DMS114 treated with DMSO at 0.1 percent for 48 hours (cell line): ENCODE measurements at regions not wholly inside any gene's neighbourhood (a gene's known extent, or its start where the extent isn't known, plus 50 kb on each side); places are given as distances from the start of the nearest gene placed in this dataset.
"Not testable (repeated sequence)": the region's sequence is repeated elsewhere in the genome, so short reads cannot be mapped to it uniquely, and the experiment has no call there.

Experiments
- DNase-seq: peaks from one replicate; lab custom pipeline; 2025; ENCODE audit not compliant: unreplicated experiment; lab: John Stamatoyannopoulos, UW

GRCh38 chr3:81995329-81995728 lies 233.9 kb upstream of the GBE1 start:
- no peak for DNase-seq

DNA sequence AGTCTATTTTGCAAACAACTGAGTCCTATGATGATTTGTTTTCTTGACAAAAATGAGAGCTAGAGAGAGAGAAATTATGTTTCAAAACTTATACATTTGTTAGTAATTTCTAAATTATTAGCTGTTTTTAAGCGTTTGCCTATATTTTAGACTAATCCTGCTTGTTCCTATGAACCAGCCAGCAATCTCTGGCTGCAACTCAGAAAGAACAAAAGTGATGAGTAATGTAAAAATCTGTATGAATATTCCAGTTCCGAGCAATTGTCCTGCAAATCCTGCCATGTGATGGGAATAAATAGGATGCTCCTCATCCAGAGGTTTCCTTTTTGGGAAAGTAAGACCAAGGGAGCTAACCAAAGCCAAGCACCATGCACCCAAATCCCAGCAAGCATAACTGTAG lies 228.3 kb upstream of the GBE1 start:
- DNase-seq, result no peak

DNA sequence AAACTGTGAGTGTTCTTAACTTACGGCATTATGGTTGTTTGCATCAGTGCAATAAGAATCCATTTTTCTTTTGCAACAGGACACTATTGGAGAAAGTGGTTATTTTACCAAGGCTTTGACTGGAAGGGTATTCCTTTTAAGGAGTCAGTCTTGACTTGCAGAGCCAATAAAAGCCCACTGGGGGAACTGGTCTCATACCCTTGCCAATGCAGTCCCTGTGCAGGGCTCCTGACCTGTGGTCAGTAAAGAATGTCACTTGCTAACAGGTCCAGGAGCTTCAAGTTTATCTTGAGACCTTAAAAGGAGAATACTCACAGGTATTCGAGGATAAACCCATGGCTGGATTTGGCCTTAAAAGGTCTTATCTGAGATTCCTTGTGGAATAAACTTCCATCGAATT lies 227.8 kb upstream of the GBE1 start:
- no peak for DNase-seq

GRCh38 chr3:81987412-81987811 lies 226.0 kb upstream of the GBE1 start:
- not testable (repeated sequence) for DNase-seq

DNA sequence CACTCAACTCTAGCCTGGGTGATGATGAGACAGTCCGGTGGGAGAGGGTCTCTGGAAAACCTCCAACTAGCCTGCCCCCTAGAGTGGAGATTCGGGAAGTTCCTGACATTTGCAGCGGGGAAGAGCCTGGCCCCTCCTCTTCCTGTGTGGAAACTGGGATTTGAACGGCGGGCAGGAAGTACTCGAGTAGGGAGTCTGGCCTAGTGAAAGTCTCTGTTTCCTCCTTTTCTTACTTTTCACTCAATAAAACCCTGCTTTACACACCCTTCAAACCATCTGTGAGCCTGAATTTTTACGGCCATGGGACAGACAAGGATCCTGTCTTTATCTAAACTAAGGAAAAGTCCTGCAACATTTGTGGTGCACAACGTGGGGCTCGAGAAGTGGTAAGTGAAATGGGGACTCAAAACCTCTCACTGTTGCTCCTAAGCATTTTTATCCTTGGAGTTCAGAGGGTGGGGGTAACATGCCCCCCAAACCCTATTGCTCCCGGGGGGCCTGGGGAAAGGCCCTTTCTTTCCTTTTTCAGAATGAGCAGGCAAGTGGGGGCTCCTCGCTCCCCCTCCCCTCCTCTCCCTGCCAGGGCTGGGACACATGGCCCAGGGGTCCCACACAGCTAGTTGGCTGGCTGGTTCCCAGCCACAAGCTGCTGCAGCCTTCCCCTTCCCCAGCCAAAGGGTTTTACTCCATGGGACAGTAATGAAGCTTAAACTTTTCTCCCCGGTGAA lies 224.7 kb upstream of the GBE1 start:
- DNase-seq, result no peak

DNA sequence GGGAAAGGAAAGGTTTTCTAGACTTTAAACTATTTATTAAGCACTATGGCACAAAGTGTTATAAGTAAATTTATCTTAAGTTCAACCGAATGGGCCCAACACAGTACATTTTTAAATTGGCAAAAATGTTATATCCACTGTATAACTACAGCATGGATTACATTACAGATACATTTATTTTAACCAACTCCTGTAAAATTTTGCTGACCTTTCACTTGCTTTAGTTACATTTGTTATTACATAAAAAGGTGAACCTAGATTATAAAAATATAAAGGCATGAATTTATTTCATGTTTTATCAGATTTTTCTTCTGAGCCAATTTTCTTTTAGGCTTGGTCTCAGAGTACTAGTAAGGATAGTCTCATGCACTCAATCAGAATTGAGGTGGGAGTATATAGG lies 221.9 kb upstream of the GBE1 start:
- no peak for DNase-seq

- DNase-seq, result no peak
Observed at GRCh38 chr3:81980596-81981494, 219.4 kb upstream of the GBE1 start.

DNA sequence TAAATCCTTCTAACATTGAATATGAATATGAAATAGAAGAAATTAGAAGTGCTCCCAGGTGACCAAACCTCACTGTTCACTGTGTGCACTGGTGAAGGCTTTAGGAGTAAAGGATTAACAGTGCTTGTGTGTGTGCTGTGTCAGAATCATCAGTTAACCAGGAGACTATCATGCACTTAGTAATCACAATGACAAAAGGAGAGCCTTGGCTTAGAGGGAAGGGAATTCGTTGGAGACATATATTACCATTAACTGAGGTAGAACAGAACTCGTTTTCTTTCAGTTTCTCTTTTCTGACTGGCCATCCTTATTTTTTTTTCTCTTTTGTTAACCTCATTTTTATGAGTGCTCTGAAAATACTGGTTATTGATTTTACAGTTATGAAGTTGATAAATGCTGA lies 213.3 kb upstream of the GBE1 start:
- DNase-seq, result no peak

- DNase-seq, result no peak
Observed at GRCh38 chr3:81968658-81969057, 207.2 kb upstream of the GBE1 start.

DNA sequence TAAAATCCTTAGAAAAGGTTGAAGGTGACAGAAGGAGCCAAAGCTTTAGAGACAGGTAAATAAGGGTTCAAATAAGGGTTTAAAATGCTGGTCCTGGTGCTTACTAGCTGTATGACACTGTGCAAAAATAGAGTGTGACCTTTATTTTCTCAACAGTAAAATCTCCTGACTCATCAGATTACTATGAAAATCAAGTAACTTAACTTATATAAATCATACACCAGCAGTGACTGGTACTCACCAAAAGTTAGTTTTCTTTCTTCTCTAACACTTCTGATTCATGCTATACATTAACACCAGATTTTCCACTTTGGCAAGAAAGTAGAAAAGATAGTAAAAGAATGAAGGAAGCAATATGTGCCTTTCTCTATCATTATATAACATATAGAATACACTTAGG lies 205.9 kb upstream of the GBE1 start:
- no peak for DNase-seq

DNA sequence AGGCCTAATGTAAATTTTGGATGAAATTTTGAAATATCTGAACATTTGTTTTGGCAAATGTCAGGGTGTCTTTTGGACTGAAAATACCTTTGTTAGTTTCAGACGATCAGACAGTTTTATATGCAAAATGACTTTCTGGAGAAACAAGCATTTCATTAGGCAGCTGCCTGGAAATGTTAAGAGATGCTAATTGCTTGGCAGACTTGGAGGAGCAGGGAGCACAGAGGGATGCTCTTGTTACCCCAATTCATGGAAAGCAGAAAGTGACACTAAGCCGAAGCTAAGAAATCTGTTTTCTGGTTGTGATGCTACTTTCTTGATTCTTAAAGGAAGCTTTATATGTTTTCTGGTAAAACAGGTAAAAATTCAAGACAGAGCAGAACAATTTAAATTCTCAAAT lies 204.3 kb upstream of the GBE1 start:
- no peak for DNase-seq

GRCh38 chr3:81962396-81962795 lies 201.0 kb upstream of the GBE1 start:
- DNase-seq, result no peak

GRCh38 chr3:81958972-81959640 lies 197.7 kb upstream of the GBE1 start:
- no peak for DNase-seq

DNA sequence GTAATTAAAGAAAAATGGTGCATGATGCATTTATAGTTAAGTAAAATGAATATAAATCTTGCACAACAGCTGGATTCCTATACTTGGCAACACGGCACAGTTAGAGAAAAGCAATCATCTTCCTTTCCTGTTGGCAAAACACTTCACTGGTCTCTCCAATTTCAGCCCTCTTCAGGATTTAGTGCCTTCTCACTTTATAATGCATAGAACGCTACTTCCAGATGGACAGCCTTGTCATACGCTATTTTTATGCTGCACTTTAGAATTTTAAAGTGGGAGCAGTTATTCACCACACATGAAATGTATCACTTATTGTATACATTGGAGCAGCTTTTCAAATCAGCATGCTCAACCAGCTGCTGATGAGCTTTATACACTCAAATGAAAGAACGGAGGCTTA lies 194.4 kb upstream of the GBE1 start:
- DNase-seq, result no peak

GRCh38 chr3:81953111-81953510 lies 191.7 kb upstream of the GBE1 start:
- no peak for DNase-seq

DNA sequence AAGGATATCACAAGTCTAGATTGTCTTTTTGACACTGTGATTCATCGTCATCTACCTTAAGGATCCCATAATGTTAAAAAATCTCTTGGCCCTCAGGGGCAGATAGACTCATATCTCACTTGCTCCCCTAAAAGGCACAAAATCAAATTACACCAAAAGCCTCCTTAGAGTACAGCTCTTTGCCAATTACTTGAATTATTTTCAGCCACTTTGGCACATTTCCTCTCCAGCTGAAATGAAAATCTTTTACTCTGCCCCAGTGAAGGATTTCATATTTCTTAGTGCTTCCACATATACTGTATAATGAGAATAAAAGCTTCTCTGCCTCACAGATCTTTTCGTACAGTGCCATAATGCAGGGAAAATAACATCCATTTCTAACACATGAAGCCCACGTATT lies 190.7 kb upstream of the GBE1 start:
- no peak for DNase-seq

DNA sequence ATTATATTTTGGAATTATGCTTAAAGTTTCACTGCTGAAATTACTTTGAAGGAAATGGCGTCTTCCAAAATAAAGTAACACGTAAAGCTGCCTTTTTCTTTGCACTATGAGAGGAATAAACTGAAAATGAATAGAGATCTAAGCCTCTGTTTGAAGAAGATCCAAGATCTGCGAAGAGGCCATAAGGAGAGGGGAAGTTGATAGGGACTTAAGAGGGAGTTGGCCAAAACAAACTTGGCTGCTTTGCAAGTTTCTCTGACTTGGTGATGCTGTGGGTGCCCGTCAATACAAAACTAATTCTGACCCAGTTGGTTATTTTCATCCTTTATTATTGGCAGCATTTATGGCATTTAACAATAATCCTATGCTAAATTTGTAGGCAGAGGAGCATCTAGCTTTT lies 190.2 kb upstream of the GBE1 start:
- DNase-seq, result no peak

- DNase-seq, result no peak
Observed at GRCh38 chr3:81951106-81951505, 189.7 kb upstream of the GBE1 start.

- no peak for DNase-seq
Observed at GRCh38 chr3:81947359-81947758, 185.9 kb upstream of the GBE1 start.

GRCh38 chr3:81938681-81939080 lies 177.2 kb upstream of the GBE1 start:
- no peak for DNase-seq

DNA sequence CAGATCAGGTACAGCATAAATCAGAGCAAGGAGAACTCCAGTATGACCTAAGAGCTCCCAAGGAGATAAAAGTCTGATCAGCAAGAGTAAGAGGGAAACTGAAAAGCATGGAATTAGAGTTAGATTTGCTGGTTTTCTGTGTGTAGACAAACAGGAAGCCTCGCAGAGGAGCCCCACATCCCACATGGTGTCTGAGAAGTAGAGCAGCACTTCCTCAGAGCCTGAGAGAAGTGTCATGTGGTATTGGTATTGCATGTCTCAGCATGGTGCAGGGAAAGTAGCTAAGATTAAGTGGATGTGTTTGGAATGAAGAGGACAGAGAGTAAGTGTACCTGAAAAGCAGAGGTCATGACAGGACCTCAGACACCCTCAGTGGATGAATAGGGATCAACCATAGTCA lies 175.4 kb upstream of the GBE1 start:
- DNase-seq, result no peak

DNA sequence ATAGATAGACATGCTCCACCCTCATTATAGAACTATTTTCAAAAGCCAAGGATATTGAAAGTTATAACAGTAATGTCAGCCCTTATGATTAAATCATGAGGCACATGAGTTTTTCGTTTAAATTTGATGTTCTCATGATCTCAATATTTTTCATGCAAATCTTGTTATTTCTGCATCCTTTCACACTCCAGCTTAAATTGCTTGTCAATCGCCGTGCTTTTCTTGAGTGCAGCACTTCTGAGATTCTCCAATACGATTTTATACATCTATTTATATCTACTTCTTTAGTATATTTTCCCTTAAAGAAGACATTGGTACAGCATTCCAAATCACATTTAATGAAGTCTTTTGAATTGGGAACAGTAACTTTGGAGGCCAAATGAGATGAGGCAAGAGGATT lies 171.2 kb upstream of the GBE1 start:
- no peak for DNase-seq
